ENCODE measurements at regions not wholly inside any gene's neighbourhood (a gene's known extent, or its start where the extent isn't known, plus 50 kb on each side); places are given as distances from the start of the nearest gene placed in this dataset.
A peak's percentile ranks its signal among the peaks of the same experiment; 100 is the strongest.
"Not testable (repeated sequence)": the region's sequence is repeated elsewhere in the genome, so short reads cannot be mapped to it uniquely, and the experiment has no call there.

DNA sequence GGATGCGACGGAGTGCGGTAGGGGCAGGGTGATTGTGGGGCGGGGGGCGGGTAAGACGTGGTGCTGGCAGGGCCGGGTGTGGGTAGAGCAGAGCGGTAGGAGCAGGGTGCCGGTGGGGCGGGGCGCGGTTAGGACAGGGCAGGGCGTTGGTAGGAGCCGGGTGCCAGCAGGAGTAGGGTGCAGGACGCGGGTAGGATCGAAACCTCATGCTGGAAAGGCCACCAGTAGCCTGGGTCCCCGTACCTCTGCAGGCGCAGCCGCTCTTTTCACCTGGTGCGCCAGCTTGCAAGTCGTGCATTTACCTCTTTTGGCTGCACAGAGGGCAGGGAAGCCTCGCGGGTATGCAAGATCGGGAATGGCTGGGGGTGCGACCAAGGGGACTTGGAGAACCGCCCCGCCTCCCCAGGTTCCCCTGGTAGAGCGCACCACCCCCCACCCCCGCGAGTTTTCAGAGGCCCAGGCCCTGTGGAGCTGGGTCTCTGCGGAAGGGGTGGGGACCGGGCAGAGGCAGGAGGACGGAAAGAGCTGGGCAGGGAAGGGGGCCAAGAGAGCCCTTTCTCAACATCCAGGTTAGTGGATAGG is 104.8 kb upstream of the SIMC1 start:
- Mint-ChIP-seq H3K9me3 (no peaks in the 10 kb centered on the region), H3K4me3 (peak overlapping the region; percentile 23 to 58 (median 29)), H3K36me3 (ENCODE audit: low read depth) (no peaks in the 10 kb centered on the region), H3K27me3 (ENCODE audit: low read depth) (peaks cover 42% of the 10 kb centered on the region), H3K27ac (peak overlapping the region in 1 of 3 experiments; percentile 5), H3K4me1 (peaks cover 10% of the 10 kb centered on the region)
- TF ChIP-seq CTCF (IDR thresholded peaks at IDR 0.05; ENCODE audit: unreplicated experiment in 3 of 3) = no peak

- peak overlapping the region; percentile 19 to 58 (median 29) for H3K4me3 Mint-ChIP-seq
- peaks cover 42% of the 10 kb centered on the region for H3K27me3 Mint-ChIP-seq (ENCODE audit: low read depth)
- no peak for TF ChIP-seq CTCF (IDR thresholded peaks at IDR 0.05; ENCODE audit: unreplicated experiment in 3 of 3)
- H3K27ac Mint-ChIP-seq = peak overlapping the region in 2 of 3 experiments; percentile 5 to 45
- no peaks in the 10 kb centered on the region for H3K9me3 Mint-ChIP-seq
- H3K4me1 Mint-ChIP-seq = peaks cover 10% of the 10 kb centered on the region
- H3K36me3 Mint-ChIP-seq (ENCODE audit: low read depth) = no peaks in the 10 kb centered on the region
Measured at GRCh38 chr5:176133877-176134276, 104.3 kb upstream of the SIMC1 start.

GRCh38 chr5:176134529-176135223 is 103.5 kb upstream of the SIMC1 start:
- Mint-ChIP-seq H3K27me3 (ENCODE audit: low read depth) (peaks cover 42% of the 10 kb centered on the region), H3K27ac (no peak overlapping the region), H3K9me3 (no peaks in the 10 kb centered on the region), H3K36me3 (ENCODE audit: low read depth) (no peaks in the 10 kb centered on the region), H3K4me1 (peaks cover 10% of the 10 kb centered on the region), H3K4me3 (peak overlapping the region in 1 of 3 experiments; percentile 58)
- no peak for TF ChIP-seq CTCF (IDR thresholded peaks at IDR 0.05; ENCODE audit: unreplicated experiment in 3 of 3)

- H3K9me3 Mint-ChIP-seq = not testable (repeated sequence)
Measured at GRCh38 chr5:176140138-176140537, 98.1 kb upstream of the SIMC1 start.

GRCh38 chr5:176144508-176144907 is 93.7 kb upstream of the SIMC1 start:
- no peak for TF ChIP-seq CTCF (IDR thresholded peaks at IDR 0.05; ENCODE audit: unreplicated experiment in 3 of 3)
- Mint-ChIP-seq H3K36me3 (ENCODE audit: low read depth) (peaks cover 3% of the 10 kb centered on the region), H3K9me3 (peaks cover 3% of the 10 kb centered on the region), H3K27me3 (ENCODE audit: low read depth) (peaks cover 16% of the 10 kb centered on the region), H3K4me3 (no peak overlapping the region), H3K4me1 (no peaks in the 10 kb centered on the region), H3K27ac (no peak overlapping the region)

More at GRCh38 chr5:176140138-176140537, 98.1 kb upstream of the SIMC1 start:
- not testable (repeated sequence) for H3K4me3 Mint-ChIP-seq; H3K4me1 Mint-ChIP-seq; H3K36me3 Mint-ChIP-seq (ENCODE audit: low read depth); H3K27ac Mint-ChIP-seq
- peaks cover 13% of the 10 kb centered on the region for H3K27me3 Mint-ChIP-seq (ENCODE audit: low read depth)

GRCh38 chr5:176149948-176150347 is 88.3 kb upstream of the SIMC1 start:
- not testable (repeated sequence) for H3K9me3 Mint-ChIP-seq; H3K27me3 Mint-ChIP-seq (ENCODE audit: low read depth); H3K27ac Mint-ChIP-seq; H3K36me3 Mint-ChIP-seq (ENCODE audit: low read depth); H3K4me3 Mint-ChIP-seq
- peaks cover 31% of the 10 kb centered on the region for H3K4me1 Mint-ChIP-seq

- Mint-ChIP-seq H3K27ac (peak overlapping the region; percentile 66 to 86 (median 76)), H3K27me3 (ENCODE audit: low read depth) (peaks cover 5% of the 10 kb centered on the region), H3K9me3 (no peaks in the 10 kb centered on the region), H3K36me3 (ENCODE audit: low read depth) (no peaks in the 10 kb centered on the region), H3K4me1 (peaks cover 31% of the 10 kb centered on the region), H3K4me3 (no peak overlapping the region)
- TF ChIP-seq CTCF (IDR thresholded peaks at IDR 0.05; ENCODE audit: unreplicated experiment in 3 of 3) = no peak
Measured at GRCh38 chr5:176151281-176151680, 86.9 kb upstream of the SIMC1 start.

All from nephron (organoid).